ENCODE measurements at regions not wholly inside any gene's neighbourhood (a gene's known extent, or its start where the extent isn't known, plus 50 kb on each side); places are given as distances from the start of the nearest gene placed in this dataset.
"Not testable (repeated sequence)": the region's sequence is repeated elsewhere in the genome, so short reads cannot be mapped to it uniquely, and the experiment has no call there.

DNA sequence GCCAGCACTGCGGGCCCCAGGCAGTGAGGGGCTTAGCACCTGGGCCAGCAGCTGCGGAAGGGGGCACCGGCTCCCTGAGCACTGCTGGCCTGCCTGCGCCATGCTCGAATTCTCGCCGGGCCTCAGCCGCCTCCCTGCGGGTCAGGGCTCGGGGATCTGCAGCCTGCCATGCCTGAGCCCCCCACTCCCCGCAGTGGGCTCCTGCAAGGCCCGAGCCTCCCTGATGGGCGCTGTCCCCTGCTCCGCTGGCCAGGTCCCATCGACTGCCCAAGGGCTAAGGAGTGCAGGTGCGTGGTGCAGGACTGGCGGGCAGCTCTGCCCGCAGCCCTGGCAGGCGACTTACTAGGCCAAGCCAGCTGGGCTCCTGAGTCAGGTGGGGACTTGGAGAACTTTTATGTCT is 133.3 kb upstream of the LMNTD1 start:
- no peak for ATAC-seq

- no peak for ATAC-seq
Observed at GRCh38 chr12:25687226-25687625, 134.1 kb upstream of the LMNTD1 start.

DNA sequence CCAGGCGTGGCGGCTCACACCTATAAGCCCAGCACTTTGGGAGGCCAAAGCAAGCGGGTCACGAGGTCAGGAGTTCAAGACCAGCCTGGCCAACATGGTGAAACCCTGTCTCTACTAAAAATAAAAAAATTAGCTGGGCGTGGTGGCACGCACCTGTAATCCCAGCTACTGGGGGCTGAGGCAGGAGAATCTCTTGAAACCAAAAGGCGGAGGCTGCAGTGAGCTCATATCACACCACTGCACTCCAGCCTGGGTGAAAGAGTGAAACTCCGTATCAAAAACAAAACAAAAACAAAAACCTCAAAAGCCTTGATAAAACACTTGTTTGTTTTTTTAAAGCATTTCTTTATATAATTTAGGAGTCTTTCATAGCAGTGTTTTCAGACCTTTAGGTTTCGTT is 135.8 kb upstream of the LMNTD1 start:
- not testable (repeated sequence) for ATAC-seq

- peak in 1 of 2 donors; percentile 7 for ATAC-seq
Observed at GRCh38 chr12:25689996-25690501, 137.0 kb upstream of the LMNTD1 start.

- no peak for ATAC-seq
Observed at GRCh38 chr12:25690996-25691864, 138.1 kb upstream of the LMNTD1 start.

GRCh38 chr12:25691865-25692114 is 138.7 kb upstream of the LMNTD1 start:
- no peak for ATAC-seq

DNA sequence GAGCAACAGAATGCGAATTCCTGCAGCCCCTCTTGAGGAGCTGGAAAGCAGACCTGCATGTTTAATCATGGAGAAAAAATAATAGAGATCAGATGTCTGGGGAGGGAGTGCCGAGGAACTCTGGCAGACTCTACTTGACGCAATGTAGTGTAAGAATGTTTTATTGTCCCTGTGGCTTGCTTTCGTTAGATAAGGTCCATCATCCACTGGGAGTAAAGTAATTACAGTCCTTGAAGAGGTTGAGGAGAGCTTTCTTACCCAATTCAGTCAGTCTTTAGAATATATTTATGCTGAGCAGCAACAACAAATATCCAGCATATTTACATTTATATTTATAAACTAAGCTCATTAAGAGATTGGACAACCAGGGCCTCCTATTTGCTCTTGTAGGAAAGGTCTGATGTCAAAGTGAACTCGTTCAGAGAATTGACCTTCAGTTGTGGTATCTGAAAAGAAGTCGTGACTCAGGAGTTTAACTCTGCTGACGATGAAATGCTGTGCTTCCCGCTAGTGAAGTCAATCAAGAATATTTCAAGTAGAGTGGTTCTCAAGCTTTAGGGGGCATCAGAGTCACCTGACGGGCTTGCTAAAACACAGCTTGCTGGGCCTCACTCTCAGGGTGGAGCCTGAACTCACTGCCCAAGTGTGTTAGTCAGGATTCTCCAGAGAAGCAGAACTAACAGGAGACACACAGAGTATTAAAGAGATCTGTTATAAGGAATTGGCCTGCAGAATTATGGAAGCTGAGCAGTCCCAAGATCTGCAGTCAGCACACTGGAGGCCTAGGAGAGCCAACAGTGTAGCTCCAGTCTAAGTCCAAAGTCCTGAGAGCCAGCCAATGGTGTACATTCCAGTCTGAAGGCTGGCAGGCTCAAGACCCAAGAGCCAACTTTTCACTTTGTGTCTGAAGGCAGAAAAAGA is 139.3 kb upstream of the LMNTD1 start:
- no peak for ATAC-seq

- no peak for ATAC-seq
Observed at GRCh38 chr12:25694072-25694471, 141.0 kb upstream of the LMNTD1 start.

- no peak for ATAC-seq
Observed at GRCh38 chr12:25695574-25695973, 142.5 kb upstream of the LMNTD1 start.

DNA sequence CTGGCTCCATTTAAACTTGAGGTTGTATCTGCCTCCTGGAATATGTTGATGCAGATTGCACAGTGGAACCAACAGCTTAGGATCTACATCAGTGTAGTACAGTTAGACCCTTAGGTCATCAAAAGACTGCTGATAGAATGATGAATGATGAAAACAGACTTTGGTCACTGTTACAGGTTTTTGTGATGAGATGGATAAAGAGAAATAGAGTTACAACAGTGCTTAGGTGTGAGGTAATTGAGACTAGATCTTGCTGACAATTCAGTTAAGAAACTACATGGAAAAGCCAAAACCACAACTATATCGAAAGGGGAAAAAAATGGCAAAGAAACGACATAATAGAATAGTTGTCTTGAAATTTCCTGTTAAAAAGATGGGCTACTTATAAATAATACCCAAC is 145.7 kb upstream of the LMNTD1 start:
- ATAC-seq: no peak

DNA sequence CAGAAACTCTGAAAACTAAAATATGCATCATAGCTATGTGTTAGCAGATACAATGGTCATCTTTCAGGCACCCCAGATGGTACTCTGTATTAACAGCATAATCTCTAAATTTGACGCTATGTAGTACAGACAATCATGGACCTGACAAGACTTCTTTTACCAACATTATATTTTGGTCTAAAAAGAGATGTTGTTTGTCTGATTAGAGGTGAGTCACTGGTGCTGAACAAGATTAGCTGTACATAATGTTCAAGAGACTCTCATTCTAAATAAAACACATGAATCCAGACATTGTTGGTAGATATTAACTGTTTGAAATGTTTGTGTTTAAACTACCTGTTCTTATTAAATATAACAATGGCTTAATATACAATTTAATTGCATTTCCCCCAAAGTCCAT is 146.4 kb upstream of the LMNTD1 start:
- ATAC-seq: no peak

DNA sequence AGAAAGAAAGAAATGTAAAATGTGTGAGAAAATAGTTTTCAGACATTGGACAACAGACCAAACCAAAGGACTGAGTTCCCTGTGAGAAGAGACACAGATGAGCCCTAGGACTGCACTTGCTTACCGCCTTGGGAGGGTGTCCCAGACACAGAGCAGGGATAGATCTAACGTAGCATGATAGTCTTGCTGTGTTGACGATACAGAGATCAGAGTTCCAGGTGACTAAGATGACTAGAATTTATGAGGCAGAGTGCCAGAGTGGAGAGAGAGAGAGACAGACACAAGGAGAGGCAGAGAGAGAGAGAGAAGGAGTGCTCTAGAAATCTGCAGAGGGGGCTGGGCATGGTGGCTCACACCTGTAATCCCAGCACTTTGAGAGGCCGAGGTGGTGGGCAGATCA is 148.2 kb upstream of the LMNTD1 start:
- no peak for ATAC-seq

DNA sequence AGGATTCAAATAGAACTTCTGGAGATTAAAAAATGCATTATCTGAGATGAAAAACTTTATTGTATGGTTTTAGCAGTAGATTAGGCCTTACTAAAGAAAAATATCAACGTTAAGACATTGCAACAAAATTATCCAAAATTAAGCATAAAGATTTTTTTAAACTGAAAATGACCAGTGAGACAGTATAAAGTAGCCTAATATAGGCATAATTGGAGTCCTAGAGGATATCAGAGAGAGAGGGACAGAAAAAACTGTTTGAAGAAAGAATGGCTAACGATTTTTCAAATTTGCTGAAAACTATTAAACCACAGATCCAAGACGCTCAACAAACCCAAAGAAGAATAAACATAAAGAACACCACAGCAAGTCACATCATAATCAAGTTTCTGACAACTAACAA is 149.5 kb upstream of the LMNTD1 start:
- no peak for ATAC-seq

GRCh38 chr12:25705261-25705660 is 152.2 kb upstream of the LMNTD1 start:
- ATAC-seq: no peak

GRCh38 chr12:25706646-25707045 is 153.6 kb upstream of the LMNTD1 start:
- not testable (repeated sequence) for ATAC-seq

DNA sequence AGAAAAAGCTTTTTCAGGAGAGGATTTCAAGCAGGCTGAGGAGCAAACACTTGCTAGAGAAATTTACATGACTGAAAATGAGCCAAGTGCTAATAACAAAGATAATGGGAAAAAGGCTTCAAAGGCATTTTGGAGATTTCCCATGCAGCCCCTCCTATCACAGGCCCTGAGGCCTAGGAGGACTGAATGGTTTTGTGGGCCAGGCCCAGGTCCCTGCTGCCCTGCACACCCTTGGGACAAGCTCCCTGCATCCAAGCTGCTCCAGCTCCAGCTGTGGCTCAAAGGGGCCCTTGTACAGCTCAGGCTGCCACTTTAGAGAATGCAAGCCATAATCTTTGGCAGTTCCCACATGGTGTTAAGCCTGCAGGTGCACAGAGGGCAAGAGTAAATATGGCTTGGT is 154.0 kb upstream of the LMNTD1 start:
- no peak for ATAC-seq

DNA sequence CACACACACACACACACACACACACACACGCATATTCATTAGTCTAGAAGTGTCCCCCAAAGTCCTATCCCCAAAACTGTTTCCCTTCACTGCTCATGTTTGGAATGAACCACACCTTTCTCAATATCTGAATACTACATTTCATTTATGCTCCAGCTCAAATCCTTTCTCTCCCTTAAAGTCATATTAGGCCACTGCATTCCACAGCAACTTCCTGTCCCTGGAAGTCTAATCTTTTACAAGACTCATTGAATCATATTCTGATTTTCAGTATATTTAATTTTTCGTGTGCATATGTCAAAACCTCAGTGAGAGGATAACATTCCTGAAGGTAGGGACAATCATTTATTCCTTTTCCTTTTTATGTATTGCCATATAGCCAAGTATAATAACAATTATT is 155.6 kb upstream of the LMNTD1 start:
- no peak for ATAC-seq

DNA sequence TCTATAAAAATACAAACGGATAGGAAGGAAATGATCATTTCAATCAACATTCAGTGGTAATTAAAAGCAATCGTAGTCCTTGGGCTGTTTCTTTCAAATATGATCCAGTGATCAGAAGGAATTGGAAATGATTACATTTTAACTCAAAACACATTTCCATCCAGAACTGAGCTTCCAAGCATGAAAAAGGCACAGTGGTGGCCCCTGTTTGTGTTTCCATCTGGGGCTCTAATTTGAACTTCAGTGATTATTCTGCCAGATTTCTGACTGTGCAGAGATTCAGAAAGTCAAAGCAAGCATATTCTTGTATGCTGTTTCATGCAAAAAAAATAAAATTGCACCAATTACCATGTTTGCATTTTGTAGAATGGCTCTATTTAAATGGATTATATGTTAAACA is 157.0 kb upstream of the LMNTD1 start:
- no peak for ATAC-seq

DNA sequence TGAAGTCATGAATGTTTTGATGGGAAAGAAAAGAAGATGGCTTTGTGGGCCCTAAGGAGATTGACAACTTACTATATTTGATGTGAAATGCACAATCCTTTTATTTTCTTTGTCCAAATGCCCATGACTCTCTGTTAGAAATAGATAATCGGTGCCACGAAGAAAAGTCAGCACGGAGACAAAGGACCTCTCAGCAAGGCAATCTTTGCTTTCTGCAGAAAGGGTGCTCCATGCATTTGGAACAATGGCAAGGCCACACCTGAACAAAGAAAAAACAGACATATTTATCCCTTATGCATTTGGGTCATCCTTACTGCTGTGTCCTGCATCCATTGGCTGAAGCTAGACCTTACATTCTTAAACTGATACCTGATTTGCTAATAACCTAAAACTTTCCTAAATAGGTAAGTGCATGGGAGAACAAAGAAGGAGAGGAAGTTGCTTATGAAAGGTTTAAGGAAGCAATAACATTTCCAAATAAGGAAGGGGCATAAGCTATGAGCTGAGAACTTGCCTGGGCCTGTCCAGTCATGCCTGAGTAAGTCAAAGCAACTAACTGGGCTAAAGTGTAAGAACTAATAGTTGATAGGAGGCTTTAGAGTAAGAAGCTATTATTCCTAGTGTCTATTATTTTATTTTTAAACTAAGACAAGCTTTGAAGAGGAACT is 158.0 kb upstream of the LMNTD1 start:
- not testable (repeated sequence) for ATAC-seq

- ATAC-seq: no peak
Observed at GRCh38 chr12:25712169-25712568, 159.1 kb upstream of the LMNTD1 start.

DNA sequence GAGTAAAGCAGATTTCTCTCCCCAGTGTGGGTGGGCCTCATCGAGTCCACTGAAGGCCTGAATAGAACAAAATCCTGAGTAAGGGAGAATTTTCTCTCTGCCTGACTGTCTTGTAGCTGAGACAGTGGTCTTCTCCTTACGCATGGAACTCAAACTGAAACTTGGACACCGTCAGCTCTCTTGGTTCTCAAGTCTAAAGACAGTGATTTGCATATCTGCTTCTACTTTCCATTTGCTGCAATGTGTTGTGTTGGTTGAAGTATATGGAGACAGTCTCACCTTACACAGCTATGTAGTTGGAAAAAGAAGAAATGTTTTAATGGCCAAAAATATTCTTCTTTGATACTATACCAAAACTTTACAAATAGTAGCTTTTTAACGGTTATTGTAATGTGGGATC is 160.2 kb upstream of the LMNTD1 start:
- ATAC-seq: no peak

- no peak for ATAC-seq
Observed at GRCh38 chr12:25714198-25714984, 161.3 kb upstream of the LMNTD1 start.

DNA sequence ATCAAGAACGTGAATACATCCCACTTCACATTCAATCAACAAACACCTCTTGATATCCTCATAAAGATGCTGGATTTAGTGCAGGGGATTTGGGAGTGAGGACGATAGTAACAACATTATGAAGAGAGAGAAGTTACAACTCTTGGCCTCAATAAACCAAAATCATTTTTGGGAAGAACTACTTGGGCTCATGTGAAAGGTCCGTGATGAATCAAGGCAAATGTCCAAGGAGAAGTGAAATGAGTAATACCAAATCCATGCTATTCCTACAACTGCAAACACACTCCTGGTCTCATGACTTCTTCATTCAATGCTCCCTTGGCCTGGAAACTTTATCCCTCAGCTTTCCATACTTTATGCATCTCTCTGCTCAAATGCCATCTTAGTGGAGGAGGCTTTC is 162.0 kb upstream of the LMNTD1 start:
- ATAC-seq: no peak

Data from activated CD4-positive, CD25-positive, alpha-beta regulatory T cell treated with anti-CD3 and anti-CD28 coated beads, Interleukin-2, amount 50 U/mL, for 24 hours (primary cell).